GM23338 (cell line): ENCODE measurements at regions not wholly inside any gene's neighbourhood (a gene's known extent, or its start where the extent isn't known, plus 50 kb on each side); places are given as distances from the start of the nearest gene placed in this dataset.

Experiments
- ATAC-seq: fragments of 200-7000 bp; cut with Tn5 transposase; 3 replicates; pipeline ENCODE4 v1.9.1; 2020
- DNase-seq: peaks from one replicate; pipeline ENCODE4 v3.0.0-alpha.2; 2015; ENCODE audit warnings: low spot score
- H2AFZ ChIP-seq: fragments of 200-600 bp; sonication (generic); 2 replicates; pipeline ENCODE4 v1.8.0; 2016; ENCODE audit warnings: antibody characterized with exemption, mild to moderate bottlenecking, moderate library complexity
- H3F3A ChIP-seq: fragments of 200-600 bp; sonication (generic); replicated peaks from 2 replicates; pipeline ENCODE4 v1.8.0; 2017; ENCODE audit warnings: antibody characterized with exemption, mixed run types, low read depth
- H3K27ac ChIP-seq: fragments of 200-600 bp; sonication (generic); 2 replicates; pipeline ENCODE4 v1.6.1; 2016; ENCODE audit warnings: low read depth
- H3K27me3 ChIP-seq: fragments of 200-600 bp; sonication (generic); 2 replicates; pipeline ENCODE4 v1.8.0; 2016; ENCODE audit warnings: mild to moderate bottlenecking, mixed run types, moderate library complexity; ENCODE audit not compliant: insufficient read depth
- H3K36me3 ChIP-seq: fragments of 200-600 bp; sonication (generic); 2 replicates; pipeline ENCODE4 v1.8.0; 2016; ENCODE audit warnings: mild to moderate bottlenecking; ENCODE audit not compliant: insufficient read depth
- H3K4me1 ChIP-seq: fragments of 200-600 bp; sonication (generic); 2 replicates; pipeline ENCODE4 v1.8.0; 2016; ENCODE audit warnings: mild to moderate bottlenecking, moderate library complexity; ENCODE audit not compliant: insufficient read depth
- H3K4me2 ChIP-seq: fragments of 200-600 bp; sonication (generic); 2 replicates; pipeline ENCODE4 v1.7.1; 2017; ENCODE audit warnings: mixed run types
- H3K4me3 ChIP-seq: fragments of 200-600 bp; sonication (generic); 2 replicates; pipeline ENCODE4 v1.6.1; 2016; ENCODE audit warnings: mixed run types
- H3K79me2 ChIP-seq: fragments of 200-600 bp; sonication (generic); replicated peaks from 2 replicates; pipeline ENCODE4 v1.8.0; 2017; ENCODE audit warnings: mild to moderate bottlenecking; ENCODE audit not compliant: insufficient read depth
- H3K9me2 ChIP-seq: fragments of 200-600 bp; sonication (generic); 2 replicates; pipeline ENCODE4 v1.8.0; 2017; ENCODE audit not compliant: insufficient read depth
- H4K20me1 ChIP-seq: fragments of 200-600 bp; sonication (generic); replicated peaks from 2 replicates; pipeline ENCODE4 v1.8.0; 2017; ENCODE audit warnings: mild to moderate bottlenecking; ENCODE audit not compliant: insufficient read depth
- H3K27ac Mint-ChIP-seq: 2 replicates; pipeline ENCODE4 v1.8.0; 2020; ENCODE audit warnings: inconsistent platforms, mild to moderate bottlenecking, moderate library complexity, mixed read lengths
- H3K27me3 Mint-ChIP-seq: 3 replicates; pipeline ENCODE4 v1.8.0; 2022; ENCODE audit warnings: low read depth, mild to moderate bottlenecking, moderate library complexity, mixed read lengths, inconsistent platforms; ENCODE audit not compliant: insufficient read depth, poor library complexity
- H3K36me3 Mint-ChIP-seq: 3 replicates; pipeline ENCODE4 v1.8.0; 2021; ENCODE audit warnings: low read depth, mild to moderate bottlenecking, inconsistent platforms, moderate library complexity, mixed read lengths
- H3K4me1 Mint-ChIP-seq: 3 replicates; pipeline ENCODE4 v1.8.0; 2020; ENCODE audit warnings: mild to moderate bottlenecking, inconsistent platforms, mixed read lengths
- H3K4me3 Mint-ChIP-seq: 3 replicates; pipeline ENCODE4 v1.8.0; 2021; ENCODE audit warnings: moderate library complexity, mild to moderate bottlenecking, inconsistent platforms, mixed read lengths
- H3K9me3 Mint-ChIP-seq: 3 replicates; pipeline ENCODE4 v1.8.0; 2020; ENCODE audit warnings: moderate library complexity, mild to moderate bottlenecking, inconsistent platforms, mixed read lengths
- EZH2 ChIP-seq: fragments of 200-600 bp; sonication (generic); IDR thresholded peaks from one replicate; pipeline ENCODE4 v1.8.0; 2017; ENCODE audit warnings: antibody characterized with exemption, mild to moderate bottlenecking, low read depth; ENCODE audit not compliant: unreplicated experiment
- NANOG ChIP-seq: IDR thresholded peaks from 2 replicates; pipeline ENCODE4 v1.6.1; 2016; ENCODE audit warnings: antibody characterized with exemption, borderline replicate concordance
- TF ChIP-seq, protein P1 (sequence below), 2 experiments: fragments of 200-600 bp in 1 of 2; sonication (generic) in 1 of 2; conservative IDR thresholded peaks; 2 replicates each; pipeline versions ENCODE4 v1.5.1 to v1.6.1; 2016 to 2017; ENCODE audit warnings: antibody characterized with exemption in 2 of 2, low read depth in 2 of 2, mild to moderate bottlenecking in 2 of 2, moderate library complexity in 1 of 2
- TF ChIP-seq, protein P2 (sequence below): IDR thresholded peaks from one replicate; pipeline ENCODE4 v1.6.1; 2018; ENCODE audit warnings: antibody characterized with exemption; ENCODE audit not compliant: unreplicated experiment

DNA sequence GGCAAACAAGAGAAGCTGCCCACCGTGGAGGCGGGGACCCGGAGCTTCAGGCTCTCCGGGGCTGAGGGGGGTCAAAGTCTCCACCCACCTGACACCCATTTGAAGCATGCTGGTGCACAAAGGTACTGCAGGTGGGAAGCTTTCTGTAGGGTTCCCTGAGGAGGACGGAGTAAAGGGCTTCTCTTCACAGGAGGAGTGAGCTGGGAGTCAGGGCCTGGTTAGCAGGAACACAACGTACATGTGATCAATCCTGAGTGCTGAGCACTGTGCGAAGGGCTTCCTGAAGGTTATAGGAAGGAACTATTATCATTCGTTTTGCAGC is 252.9 kb upstream of the RPL38 start:
- Histone ChIP-seq H3K27me3 (peaks cover 27% of the 10 kb centered on the region), H3K36me3 (no peaks in the 10 kb centered on the region), H3K27ac (no peak overlapping the region), H3K79me2 (no peaks in the 10 kb centered on the region), H3K4me1 (peaks cover 4% of the 10 kb centered on the region; the same call in 1 of the 2 replicates), H3K4me3 (no peak overlapping the region), H3K9me2 (no peaks in the 10 kb centered on the region), H2AFZ (no peak overlapping the region), H3K4me2 (no peak overlapping the region), H3F3A (no peaks in the 10 kb centered on the region), H4K20me1 (no peaks in the 10 kb centered on the region)
- peak; percentile 65 for DNase-seq
- Mint-ChIP-seq H3K9me3 (no peaks in the 10 kb centered on the region), H3K27ac (no peak overlapping the region), H3K36me3 (no peaks in the 10 kb centered on the region; the same call in 2 of the 3 replicates), H3K4me1 (peaks cover 10% of the 10 kb centered on the region), H3K27me3 (peaks cover 10% of the 10 kb centered on the region), H3K4me3 (no peak overlapping the region)
- peak; percentile 48 for ATAC-seq
- TF ChIP-seq NANOG, result no peak
- TF ChIP-seq, protein P1, sequence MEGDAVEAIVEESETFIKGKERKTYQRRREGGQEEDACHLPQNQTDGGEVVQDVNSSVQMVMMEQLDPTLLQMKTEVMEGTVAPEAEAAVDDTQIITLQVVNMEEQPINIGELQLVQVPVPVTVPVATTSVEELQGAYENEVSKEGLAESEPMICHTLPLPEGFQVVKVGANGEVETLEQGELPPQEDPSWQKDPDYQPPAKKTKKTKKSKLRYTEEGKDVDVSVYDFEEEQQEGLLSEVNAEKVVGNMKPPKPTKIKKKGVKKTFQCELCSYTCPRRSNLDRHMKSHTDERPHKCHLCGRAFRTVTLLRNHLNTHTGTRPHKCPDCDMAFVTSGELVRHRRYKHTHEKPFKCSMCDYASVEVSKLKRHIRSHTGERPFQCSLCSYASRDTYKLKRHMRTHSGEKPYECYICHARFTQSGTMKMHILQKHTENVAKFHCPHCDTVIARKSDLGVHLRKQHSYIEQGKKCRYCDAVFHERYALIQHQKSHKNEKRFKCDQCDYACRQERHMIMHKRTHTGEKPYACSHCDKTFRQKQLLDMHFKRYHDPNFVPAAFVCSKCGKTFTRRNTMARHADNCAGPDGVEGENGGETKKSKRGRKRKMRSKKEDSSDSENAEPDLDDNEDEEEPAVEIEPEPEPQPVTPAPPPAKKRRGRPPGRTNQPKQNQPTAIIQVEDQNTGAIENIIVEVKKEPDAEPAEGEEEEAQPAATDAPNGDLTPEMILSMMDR (conservative IDR thresholded peaks at IDR 0.05; ENCODE audit: low read depth in 2 of 2), result peak in 1 of 2 experiments; percentile 27; a peak in 1 of 4 replicates

DNA sequence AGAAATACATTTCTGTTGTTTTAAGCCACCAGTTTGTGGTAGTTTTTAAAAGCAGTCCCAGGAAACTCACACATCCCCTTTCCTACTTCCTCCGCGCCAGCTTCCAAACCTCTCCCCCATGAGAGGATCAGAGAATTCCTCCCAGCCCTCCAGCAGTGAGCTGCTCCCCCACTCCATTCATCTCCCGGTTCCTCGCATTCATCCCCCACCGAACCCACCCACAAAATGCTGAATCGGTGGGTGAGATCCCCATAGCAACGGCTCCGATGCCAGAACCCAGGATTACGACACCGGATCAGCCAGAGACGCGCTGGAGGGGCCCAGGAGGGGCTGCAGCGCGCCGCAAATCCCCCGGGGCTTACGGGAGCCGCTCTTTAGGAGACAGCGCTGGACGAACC is 251.4 kb upstream of the RPL38 start:
- ATAC-seq (peak; percentile 58), DNase-seq (no peak)
- no peaks in the 10 kb centered on the region for H3K9me2 ChIP-seq
- H3K4me1 ChIP-seq, result peaks cover 8% of the 10 kb centered on the region
- peaks cover 10% of the 10 kb centered on the region for H3K27me3 Mint-ChIP-seq
- TF ChIP-seq, protein P2, sequence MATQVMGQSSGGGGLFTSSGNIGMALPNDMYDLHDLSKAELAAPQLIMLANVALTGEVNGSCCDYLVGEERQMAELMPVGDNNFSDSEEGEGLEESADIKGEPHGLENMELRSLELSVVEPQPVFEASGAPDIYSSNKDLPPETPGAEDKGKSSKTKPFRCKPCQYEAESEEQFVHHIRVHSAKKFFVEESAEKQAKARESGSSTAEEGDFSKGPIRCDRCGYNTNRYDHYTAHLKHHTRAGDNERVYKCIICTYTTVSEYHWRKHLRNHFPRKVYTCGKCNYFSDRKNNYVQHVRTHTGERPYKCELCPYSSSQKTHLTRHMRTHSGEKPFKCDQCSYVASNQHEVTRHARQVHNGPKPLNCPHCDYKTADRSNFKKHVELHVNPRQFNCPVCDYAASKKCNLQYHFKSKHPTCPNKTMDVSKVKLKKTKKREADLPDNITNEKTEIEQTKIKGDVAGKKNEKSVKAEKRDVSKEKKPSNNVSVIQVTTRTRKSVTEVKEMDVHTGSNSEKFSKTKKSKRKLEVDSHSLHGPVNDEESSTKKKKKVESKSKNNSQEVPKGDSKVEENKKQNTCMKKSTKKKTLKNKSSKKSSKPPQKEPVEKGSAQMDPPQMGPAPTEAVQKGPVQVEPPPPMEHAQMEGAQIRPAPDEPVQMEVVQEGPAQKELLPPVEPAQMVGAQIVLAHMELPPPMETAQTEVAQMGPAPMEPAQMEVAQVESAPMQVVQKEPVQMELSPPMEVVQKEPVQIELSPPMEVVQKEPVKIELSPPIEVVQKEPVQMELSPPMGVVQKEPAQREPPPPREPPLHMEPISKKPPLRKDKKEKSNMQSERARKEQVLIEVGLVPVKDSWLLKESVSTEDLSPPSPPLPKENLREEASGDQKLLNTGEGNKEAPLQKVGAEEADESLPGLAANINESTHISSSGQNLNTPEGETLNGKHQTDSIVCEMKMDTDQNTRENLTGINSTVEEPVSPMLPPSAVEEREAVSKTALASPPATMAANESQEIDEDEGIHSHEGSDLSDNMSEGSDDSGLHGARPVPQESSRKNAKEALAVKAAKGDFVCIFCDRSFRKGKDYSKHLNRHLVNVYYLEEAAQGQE, result no peak
- peak; percentile 17 for TF ChIP-seq EZH2
- peak overlapping the region; percentile 99 for H2AFZ ChIP-seq
- peak overlapping the region; percentile 89 for H3K4me2 ChIP-seq
- no peaks in the 10 kb centered on the region for H3K79me2 ChIP-seq
- peaks cover 27% of the 10 kb centered on the region for H3K27me3 ChIP-seq
- no peaks in the 10 kb centered on the region for H3F3A ChIP-seq
- no peak overlapping the region for H3K27ac ChIP-seq
- H3K4me3 ChIP-seq, result peak overlapping the region; percentile 72
- no peaks in the 10 kb centered on the region for H3K9me3 Mint-ChIP-seq
- H4K20me1 ChIP-seq, result no peaks in the 10 kb centered on the region
- H3K27ac Mint-ChIP-seq, result no peak overlapping the region
- H3K36me3 Mint-ChIP-seq, result no peaks in the 10 kb centered on the region; the same call in 2 of the 3 replicates
- peaks cover 13% of the 10 kb centered on the region for H3K4me1 Mint-ChIP-seq
- peak overlapping the region; percentile 71; the same call in 2 of the 3 replicates for H3K4me3 Mint-ChIP-seq
- no peaks in the 10 kb centered on the region for H3K36me3 ChIP-seq
